ENCODE measurements at regions not wholly inside any gene's neighbourhood (a gene's known extent, or its start where the extent isn't known, plus 50 kb on each side); places are given as distances from the start of the nearest gene placed in this dataset.
A peak's percentile ranks its signal among the peaks of the same experiment; 100 is the strongest.

GRCh38 chr6:27806981-27807440 lies 105.2 kb downstream of the OR2B2 start (continued):
- TF ChIP-seq POGK (CRISPR knock-in tag; conservative IDR thresholded peaks at IDR 0.05) (no peak), BATF2 (CRISPR knock-in tag; IDR thresholded peaks at IDR 0.05) (no peak), DMAP1 (CRISPR knock-in tag; IDR thresholded peaks at IDR 0.05) (no peak), HHEX (CRISPR knock-in tag; IDR thresholded peaks at IDR 0.05) (no peak), ZFP90 (CRISPR knock-in tag; IDR thresholded peaks at IDR 0.05; ENCODE audit: borderline replicate concordance) (peak; percentile 70; the same call in 1 of the 2 replicates), HDAC2 (CRISPR knock-in tag; IDR thresholded peaks at IDR 0.05) (no peak), ZNF10 (CRISPR knock-in tag; IDR thresholded peaks at IDR 0.05; ENCODE audit: borderline replicate concordance, low read depth) (no peak), ZGPAT (CRISPR knock-in tag; IDR thresholded peaks at IDR 0.05) (peak; percentile 32; the same call in 1 of the 2 replicates), ZNF331 (CRISPR knock-in tag; IDR thresholded peaks at IDR 0.05) (no peak), EED (CRISPR knock-in tag; IDR thresholded peaks at IDR 0.05) (no peak), GATA4 (IDR thresholded peaks at IDR 0.05; ENCODE audit: borderline replicate concordance, low read depth) (0 out of 2 replicates have a peak, but pooled peaks have one; percentile 31), TBX3 (IDR thresholded peaks at IDR 0.05; ENCODE audit: borderline replicate concordance) (no peak), SALL2 (CRISPR knock-in tag; IDR thresholded peaks at IDR 0.05) (no peak), NAIF1 (CRISPR knock-in tag; IDR thresholded peaks at IDR 0.05; ENCODE audit: borderline replicate concordance) (no peak), SRF (IDR thresholded peaks at IDR 0.05; ENCODE audit: low read depth, low read length) (no peak), ZNF318 (CRISPR knock-in tag; IDR thresholded peaks at IDR 0.05) (no peak), ZBTB7A (CRISPR knock-in tag; IDR thresholded peaks at IDR 0.05) (no peak), POLR2A (IDR thresholded peaks at IDR 0.05; ENCODE audit: insufficient read depth in 1 of 2, low read depth in 2 of 2, low read length in 2 of 2) (peak; percentile 65 to 84), HIVEP1 (CRISPR knock-in tag; IDR thresholded peaks at IDR 0.05) (0 out of 2 replicates have a peak, but pooled peaks have one; percentile 27), RNF2 (conservative IDR thresholded peaks at IDR 0.05; ENCODE audit: low read depth) (no peak), ZNF354B (CRISPR knock-in tag; IDR thresholded peaks at IDR 0.05) (no peak)

Data from HepG2 (cell line).